Astrocyte of the cerebellum (primary cell): ENCODE measurements at regions not wholly inside any gene's neighbourhood (a gene's known extent, or its start where the extent isn't known, plus 50 kb on each side); places are given as distances from the start of the nearest gene placed in this dataset.

Experiments
- DNase-seq: peaks from one replicate; pipeline ENCODE4 v3.0.0-alpha.2; 2011; ENCODE audit warnings: low read depth
- H3K4me3 ChIP-seq: 2 replicates; pipeline ENCODE4 v1.5.1; 2011; ENCODE audit warnings: mild to moderate bottlenecking, low read depth, low read length, moderate library complexity
- in situ Hi-C: cut with HindIII; loops from 2 replicates; pipeline ENCODE4 v1.10.0; 2017; ENCODE audit warnings: low sequenced_read_pairs
- TF ChIP-seq, protein P1 (sequence below): IDR thresholded peaks from 2 replicates; pipeline ENCODE4 v1.5.1; 2012; ENCODE audit warnings: low read length, low read depth, moderate library complexity, mild to moderate bottlenecking; ENCODE audit errors: missing control alignments

GRCh38 chr1:81408419-81408818, 392.3 kb upstream of the ADGRL2 start:
- no peak for DNase-seq
- TF ChIP-seq, protein P1, sequence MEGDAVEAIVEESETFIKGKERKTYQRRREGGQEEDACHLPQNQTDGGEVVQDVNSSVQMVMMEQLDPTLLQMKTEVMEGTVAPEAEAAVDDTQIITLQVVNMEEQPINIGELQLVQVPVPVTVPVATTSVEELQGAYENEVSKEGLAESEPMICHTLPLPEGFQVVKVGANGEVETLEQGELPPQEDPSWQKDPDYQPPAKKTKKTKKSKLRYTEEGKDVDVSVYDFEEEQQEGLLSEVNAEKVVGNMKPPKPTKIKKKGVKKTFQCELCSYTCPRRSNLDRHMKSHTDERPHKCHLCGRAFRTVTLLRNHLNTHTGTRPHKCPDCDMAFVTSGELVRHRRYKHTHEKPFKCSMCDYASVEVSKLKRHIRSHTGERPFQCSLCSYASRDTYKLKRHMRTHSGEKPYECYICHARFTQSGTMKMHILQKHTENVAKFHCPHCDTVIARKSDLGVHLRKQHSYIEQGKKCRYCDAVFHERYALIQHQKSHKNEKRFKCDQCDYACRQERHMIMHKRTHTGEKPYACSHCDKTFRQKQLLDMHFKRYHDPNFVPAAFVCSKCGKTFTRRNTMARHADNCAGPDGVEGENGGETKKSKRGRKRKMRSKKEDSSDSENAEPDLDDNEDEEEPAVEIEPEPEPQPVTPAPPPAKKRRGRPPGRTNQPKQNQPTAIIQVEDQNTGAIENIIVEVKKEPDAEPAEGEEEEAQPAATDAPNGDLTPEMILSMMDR: no peak
- no peak overlapping the region for H3K4me3 ChIP-seq
- in situ Hi-C loops: no loop called here

- in situ Hi-C loops: no loop called here
- TF ChIP-seq, protein P1: no peak
These were observed 393.5 kb upstream of the ADGRL2 start for GRCh38 chr1:81407000-81407821.

DNA sequence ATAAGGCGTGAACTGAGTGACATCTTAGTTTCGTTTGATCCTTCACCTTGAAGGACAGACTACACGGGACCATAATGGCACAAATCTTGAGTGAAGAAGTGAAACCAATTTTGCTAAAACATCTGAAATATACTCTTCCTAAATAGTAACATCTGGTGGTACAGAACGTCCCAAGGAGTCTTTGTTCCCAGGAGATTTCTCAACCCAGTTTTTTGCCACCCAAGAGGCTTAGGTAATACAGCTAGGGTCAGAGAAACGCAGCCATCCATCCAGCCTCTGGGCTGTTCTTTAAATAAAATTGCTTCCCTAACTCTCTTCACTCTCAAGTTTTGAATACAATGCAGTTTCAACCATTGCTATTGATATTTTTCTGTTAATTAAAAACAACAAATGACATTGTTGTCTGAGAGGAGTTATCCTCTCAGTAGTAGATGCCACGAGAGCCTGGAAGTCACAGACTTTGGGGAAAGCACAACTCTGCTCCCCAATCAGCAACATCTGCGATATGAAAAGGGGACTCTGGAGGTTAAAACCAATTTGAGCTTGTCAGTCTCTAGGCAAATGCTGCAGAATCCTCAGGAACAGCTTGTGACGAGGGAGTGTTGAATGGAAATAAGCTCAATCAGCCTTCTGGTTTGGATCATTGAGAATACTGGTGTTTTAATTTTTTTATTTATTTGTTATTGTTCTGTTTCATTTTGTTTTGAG, 394.3 kb upstream of the ADGRL2 start:
- no peak for DNase-seq
- in situ Hi-C loops: no loop called here
- no peak overlapping the region for H3K4me3 ChIP-seq
- TF ChIP-seq, protein P1: no peak

More at GRCh38 chr1:81407000-81407821, 393.5 kb upstream of the ADGRL2 start:
- DNase-seq: no peak
- H3K4me3 ChIP-seq: no peak overlapping the region

- TF ChIP-seq, protein P1: no peak
- in situ Hi-C loops: no loop called here
- H3K4me3 ChIP-seq: no peak overlapping the region
- DNase-seq: no peak
These were observed 402.7 kb upstream of the ADGRL2 start for GRCh38 chr1:81398041-81398440.

- H3K4me3 ChIP-seq: no peak overlapping the region
- no peak for DNase-seq
- TF ChIP-seq, protein P1: no peak
- in situ Hi-C loops: no loop called here
These were observed 408.1 kb upstream of the ADGRL2 start for GRCh38 chr1:81392526-81393226.

GRCh38 chr1:81391125-81391828, 409.5 kb upstream of the ADGRL2 start:
- DNase-seq: no peak
- no peak overlapping the region for H3K4me3 ChIP-seq
- TF ChIP-seq, protein P1: no peak
- in situ Hi-C loops: no loop called here
